GM21717 (cell line): ENCODE measurements at regions not wholly inside any gene's neighbourhood (a gene's known extent, or its start where the extent isn't known, plus 50 kb on each side); places are given as distances from the start of the nearest gene placed in this dataset.
A peak's percentile ranks its signal among the peaks of the same experiment; 100 is the strongest.

Source experiments
- ATAC-seq: cut with Tn5 transposase; IDR thresholded peaks from one replicate; pipeline ENCODE4 v1.9.1; 2021; ENCODE audit warnings: mild to moderate bottlenecking, moderate library complexity; ENCODE audit not compliant: unreplicated experiment

DNA sequence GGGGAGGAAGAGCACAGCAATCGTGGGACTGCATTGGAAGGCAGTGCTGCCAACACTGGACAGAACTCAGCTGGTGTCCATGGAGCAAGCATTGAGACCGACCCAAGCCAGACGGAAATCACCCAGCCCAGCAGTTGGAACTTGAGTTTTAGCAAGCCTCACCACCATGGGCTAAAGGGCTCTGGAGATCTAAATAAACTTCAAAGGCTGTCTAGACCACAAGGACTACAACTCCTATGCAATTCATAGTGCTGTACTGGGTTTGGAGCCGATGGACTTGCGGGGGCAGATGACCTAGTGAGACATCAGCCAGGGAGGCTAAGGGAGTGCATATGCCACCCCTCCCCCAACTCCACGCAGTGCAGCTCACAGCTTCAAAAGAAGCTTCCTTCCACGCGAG lies 243.6 kb upstream of the SLC39A10 start:
- no peak for ATAC-seq

GRCh38 chr2:195411219-195411687 lies 245.8 kb upstream of the SLC39A10 start:
- no peak for ATAC-seq

GRCh38 chr2:195410074-195410671 lies 246.9 kb upstream of the SLC39A10 start:
- ATAC-seq: peak; percentile 86

- ATAC-seq: no peak
Observed at GRCh38 chr2:195408811-195409210, 248.2 kb upstream of the SLC39A10 start.

DNA sequence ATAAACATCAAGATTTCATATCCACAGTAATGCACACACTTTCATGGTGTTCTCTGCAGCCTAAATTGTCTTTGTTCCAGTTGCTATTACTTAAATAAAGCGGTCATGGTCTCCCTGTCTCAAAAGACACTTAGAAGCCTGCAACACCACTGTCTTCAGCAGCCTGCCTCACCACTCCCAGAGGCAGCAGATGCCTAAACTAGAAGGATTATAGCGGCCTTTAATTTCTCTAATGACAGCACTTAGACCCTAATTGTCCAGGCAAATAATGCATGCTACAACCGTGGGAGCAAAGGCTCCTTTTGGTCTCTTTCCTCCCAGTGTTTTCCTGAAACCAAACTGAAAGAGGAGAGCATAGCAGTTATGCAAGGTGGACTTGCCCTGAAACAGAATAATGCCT lies 248.8 kb upstream of the SLC39A10 start:
- no peak for ATAC-seq

DNA sequence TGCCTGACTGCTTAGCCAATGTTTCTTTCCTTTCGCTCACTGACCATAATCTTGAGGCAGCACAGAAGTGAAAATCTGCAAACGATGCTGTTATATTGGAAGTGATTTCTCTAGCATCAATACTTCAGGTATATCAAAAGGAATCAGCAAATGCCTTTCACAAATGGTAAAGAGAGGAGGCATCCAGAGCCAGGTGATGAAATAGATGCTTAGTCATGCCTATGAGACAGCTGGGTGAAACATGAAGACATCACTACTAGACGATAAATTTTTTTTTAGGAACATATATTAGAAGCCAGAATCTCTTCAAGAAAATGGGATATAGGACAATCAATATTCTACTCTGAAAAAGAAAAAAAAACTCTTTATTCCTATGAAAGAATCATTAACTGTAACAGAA lies 249.2 kb upstream of the SLC39A10 start:
- ATAC-seq: no peak

- no peak for ATAC-seq
Observed at GRCh38 chr2:195406886-195407603, 250.0 kb upstream of the SLC39A10 start.

DNA sequence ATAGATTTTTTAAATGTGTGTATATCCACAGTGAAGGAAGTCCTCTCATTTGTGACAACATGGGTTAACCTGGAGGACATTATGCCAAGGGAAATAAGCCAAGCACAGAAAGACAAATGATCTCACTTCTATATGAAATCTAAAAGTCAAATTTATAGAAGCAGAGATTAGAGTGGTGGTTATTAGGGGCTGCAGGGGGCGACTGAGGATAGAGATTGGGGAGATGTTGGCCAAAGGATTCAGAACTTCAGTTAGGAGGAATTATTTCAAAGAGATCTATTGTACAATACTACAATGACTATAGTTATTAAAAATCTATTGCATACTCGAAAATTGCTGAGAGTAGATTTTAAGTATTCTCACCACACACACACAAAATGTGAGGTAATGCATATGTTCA lies 252.4 kb upstream of the SLC39A10 start:
- no peak for ATAC-seq

DNA sequence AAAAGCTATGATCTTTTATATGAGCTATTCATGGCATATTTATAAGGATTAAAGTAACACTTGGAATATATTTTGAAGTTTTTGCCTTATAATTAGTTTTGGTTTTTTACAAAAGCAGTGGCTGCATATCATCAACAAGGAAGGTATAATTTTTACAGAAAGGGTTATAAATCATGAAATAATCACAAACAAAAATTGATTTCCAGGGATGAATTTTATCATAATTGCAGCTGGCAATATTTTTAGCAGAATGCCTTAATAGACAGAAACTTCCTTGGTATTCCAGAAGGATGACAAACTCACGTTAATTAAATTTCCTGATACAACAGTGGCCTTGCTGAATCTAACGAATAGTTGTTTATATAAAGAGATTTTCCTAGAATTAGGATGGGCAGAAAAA lies 260.5 kb upstream of the SLC39A10 start:
- ATAC-seq: no peak

GRCh38 chr2:195395362-195395761 lies 261.7 kb upstream of the SLC39A10 start:
- no peak for ATAC-seq

- ATAC-seq: no peak
Observed at GRCh38 chr2:195392446-195393336, 264.3 kb upstream of the SLC39A10 start.

DNA sequence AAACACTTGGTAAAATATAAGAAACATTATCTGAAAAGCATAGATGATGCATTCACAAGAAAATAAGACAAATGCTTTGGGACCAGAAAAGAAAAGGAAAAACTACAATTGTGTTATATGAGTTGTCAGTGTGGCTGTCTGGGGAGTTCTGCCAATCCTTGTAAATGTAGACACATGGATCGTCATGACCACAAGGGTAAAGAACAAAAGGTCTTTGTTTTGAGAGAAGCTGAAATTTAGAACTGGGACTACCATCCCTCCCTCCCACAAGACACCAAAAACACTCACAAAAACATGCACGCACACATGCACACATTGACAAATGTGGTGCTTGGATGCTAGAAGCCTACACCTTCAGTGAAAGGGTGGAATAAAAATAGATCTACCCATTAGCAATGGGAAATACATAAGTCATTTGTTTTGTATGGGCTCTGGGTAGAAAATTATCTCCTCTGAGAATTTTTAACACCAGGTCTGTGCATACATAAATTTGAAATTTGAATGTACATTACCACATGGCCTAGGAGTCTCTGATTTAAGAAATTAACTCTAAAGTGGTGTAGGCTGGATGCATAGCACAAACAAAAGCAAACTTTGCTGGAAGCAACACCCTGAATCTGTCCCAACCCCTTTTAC lies 266.2 kb upstream of the SLC39A10 start:
- ATAC-seq: no peak

DNA sequence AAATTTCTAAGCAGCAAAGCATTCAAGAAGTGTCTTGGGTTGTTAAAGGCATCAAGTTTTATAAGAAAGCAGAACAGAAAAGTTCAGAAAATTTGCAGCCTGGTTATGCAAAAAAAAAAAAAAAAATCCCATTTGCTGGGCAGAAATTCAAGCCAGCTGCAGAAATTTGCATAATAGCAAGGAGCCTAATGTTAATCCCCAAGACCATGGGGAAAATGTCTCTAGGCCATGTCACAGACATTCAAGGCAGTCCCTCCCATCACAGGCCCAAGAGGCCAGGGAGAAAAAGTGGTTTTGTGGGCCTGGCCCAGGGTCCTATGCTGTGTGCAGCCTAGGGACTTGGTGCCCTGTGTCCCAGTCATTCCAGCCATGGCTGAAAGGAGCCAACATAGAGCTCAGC lies 269.0 kb upstream of the SLC39A10 start:
- ATAC-seq: no peak

- ATAC-seq: no peak
Observed at GRCh38 chr2:195382186-195382585, 274.8 kb upstream of the SLC39A10 start.

DNA sequence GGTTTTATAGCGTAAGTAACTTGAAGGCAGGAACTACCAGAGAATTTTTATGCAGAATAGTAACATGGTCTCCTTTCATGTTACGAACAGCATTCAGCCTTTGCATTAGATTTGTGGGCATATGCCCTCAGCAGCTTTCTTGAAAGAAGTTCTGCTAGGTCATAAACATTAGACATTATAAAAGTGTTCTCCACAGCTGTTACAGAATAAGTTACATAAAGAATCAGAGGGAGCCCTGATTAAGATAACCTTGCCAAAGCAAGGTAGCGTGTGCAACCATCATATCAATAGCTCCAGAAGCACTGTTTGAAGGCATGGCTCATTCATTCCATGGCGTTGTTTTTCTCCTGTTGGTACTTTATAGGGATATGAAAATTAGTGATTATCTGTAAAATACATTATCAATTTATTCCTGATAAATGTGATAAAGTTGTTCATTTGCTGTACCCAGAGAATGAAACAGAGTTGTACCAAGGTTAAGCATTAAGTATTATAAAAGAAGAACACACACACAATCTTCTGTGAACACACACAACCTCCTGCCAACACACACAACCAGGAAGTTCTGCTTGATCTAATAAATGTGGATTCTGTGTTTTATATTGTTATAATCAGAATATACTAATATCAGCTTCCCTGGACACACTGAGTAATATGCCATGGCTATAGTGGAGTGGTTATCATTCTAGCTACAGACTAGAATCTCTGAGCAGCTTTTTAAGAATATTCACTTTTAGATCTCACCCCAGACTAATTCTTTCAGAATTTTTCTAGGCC lies 286.7 kb upstream of the SLC39A10 start:
- no peak for ATAC-seq

DNA sequence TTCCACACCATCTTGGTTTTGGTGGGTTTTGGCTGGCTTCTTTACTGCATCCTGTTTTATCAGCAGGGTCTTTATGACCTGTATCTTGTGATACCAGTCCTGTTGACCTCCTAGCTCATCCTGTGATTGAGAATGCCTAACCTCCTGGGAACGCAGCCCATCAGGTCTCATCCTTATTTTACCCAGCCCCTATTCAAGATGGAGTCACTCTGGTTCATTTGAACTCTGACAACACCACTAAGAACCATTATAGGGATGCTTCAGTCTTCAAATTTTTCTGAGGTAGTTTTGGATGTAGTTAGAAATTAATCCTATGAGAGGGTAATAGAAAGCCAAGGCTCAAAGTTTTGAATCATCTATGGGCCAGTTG lies 287.8 kb upstream of the SLC39A10 start:
- no peak for ATAC-seq

DNA sequence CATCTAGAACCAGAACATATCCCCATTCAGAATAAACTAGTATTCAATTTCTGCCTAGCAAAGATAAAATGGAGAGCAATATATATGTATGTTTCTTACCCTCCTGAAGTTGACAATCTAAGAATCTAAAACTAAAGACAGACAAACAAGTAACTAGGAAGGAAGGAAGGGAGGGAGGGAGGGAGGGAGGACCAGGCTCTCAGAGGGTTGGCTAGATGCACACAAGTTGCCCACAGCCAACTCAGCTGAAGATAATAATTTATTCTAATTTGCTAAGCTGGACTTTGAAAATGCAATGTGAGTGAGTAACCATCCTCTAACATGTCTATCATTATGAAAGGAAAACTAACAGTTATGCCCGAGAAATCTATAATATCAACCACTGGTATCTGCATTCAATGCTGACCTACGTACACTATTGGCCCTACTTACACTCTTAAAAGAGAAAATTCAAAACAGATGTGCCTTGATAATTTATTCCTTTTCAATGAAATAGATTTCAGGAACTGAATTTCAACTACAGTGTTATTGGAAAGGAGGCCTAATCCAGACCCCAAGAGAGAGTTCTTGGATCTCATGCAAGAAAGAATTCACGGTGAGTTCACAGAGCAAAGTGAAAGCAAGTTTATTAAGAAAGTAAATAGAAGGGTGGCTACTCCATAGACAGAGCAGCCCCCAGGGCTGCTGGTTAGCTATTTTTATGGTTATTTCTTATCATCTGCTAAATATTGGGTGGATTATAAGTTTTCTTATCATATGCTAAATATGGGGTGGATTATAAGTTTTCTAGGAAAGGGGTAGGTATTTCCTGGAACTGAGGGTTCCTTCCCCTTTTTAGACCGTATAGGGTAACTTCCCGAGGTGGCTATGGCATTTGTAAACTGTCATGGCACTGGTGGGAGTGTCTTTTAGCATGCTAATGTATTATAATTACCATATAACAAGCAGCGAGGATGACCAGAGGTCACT lies 288.5 kb upstream of the SLC39A10 start:
- no peak for ATAC-seq

DNA sequence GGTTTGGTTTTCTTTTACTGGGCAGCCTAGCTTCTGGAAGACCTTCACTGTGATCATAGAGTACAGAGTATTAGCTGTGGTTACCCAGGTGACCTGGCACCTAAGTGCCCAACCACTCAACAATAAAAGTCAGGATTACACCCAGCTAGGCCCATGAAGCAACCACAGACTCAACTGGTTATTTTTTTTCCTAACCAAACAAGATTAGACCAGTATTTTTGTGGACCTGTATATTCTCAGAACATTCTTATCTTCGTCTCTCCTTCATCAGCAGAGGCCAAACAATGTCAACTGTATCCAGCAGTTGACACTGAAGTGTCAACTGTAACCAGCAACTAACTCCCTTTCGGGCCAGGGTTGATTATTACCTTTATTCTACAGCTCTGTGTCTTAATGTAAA lies 289.2 kb upstream of the SLC39A10 start:
- ATAC-seq: no peak
